Mononuclear cell (primary cell): ENCODE measurements at regions not wholly inside any gene's neighbourhood (a gene's known extent, or its start where the extent isn't known, plus 50 kb on each side); places are given as distances from the start of the nearest gene placed in this dataset.

ENCODE experiments used
- H3K27me3 ChIP-seq: 2 replicates; pipeline ENCODE4 v1.6.0; 2011; ENCODE audit warnings: low read length, control low read depth; ENCODE audit not compliant: insufficient read depth
- H3K4me1 ChIP-seq: 2 replicates; pipeline ENCODE4 v1.5.1; 2011; ENCODE audit warnings: mild to moderate bottlenecking, low read length, control low read depth; ENCODE audit not compliant: insufficient read depth
- H3K4me3 ChIP-seq: 2 replicates; pipeline ENCODE4 v1.5.1; 2011; ENCODE audit warnings: mild to moderate bottlenecking, low read length, moderate library complexity
- H3K9me3 ChIP-seq: 2 replicates; pipeline ENCODE4 v1.5.1; 2011; ENCODE audit warnings: low read depth, mild to moderate bottlenecking, control low read depth, low read length

- Histone ChIP-seq H3K4me1 (peaks cover 7% of the 10 kb centered on the region), H3K9me3 (no peaks in the 10 kb centered on the region), H3K27me3 (no peaks in the 10 kb centered on the region), H3K4me3 (no peak overlapping the region)
Observed at GRCh38 chrX:109856974-109857373, 123.9 kb upstream of the ACSL4 start.

- H3K4me3 ChIP-seq, result no peak overlapping the region
- H3K9me3 ChIP-seq, result no peaks in the 10 kb centered on the region
- no peaks in the 10 kb centered on the region for H3K27me3 ChIP-seq
- H3K4me1 ChIP-seq, result peaks cover 7% of the 10 kb centered on the region
Observed at GRCh38 chrX:109857584-109858228, 124.6 kb upstream of the ACSL4 start.

GRCh38 chrX:109858602-109859341 is 125.7 kb upstream of the ACSL4 start:
- H3K27me3 ChIP-seq, result no peaks in the 10 kb centered on the region
- H3K4me1 ChIP-seq, result peaks cover 7% of the 10 kb centered on the region
- H3K4me3 ChIP-seq, result no peak overlapping the region
- no peaks in the 10 kb centered on the region for H3K9me3 ChIP-seq

GRCh38 chrX:109859651-109860050 is 126.6 kb upstream of the ACSL4 start:
- Histone ChIP-seq H3K4me3 (no peak overlapping the region), H3K27me3 (no peaks in the 10 kb centered on the region), H3K4me1 (peaks cover 7% of the 10 kb centered on the region), H3K9me3 (no peaks in the 10 kb centered on the region)

GRCh38 chrX:109862433-109862832 is 129.4 kb upstream of the ACSL4 start:
- Histone ChIP-seq H3K9me3 (no peaks in the 10 kb centered on the region), H3K27me3 (no peaks in the 10 kb centered on the region), H3K4me3 (no peak overlapping the region), H3K4me1 (no peaks in the 10 kb centered on the region)

- Histone ChIP-seq H3K4me1 (no peaks in the 10 kb centered on the region), H3K27me3 (no peaks in the 10 kb centered on the region), H3K4me3 (no peak overlapping the region)
Observed at GRCh38 chrX:109863811-109864210, 130.8 kb upstream of the ACSL4 start.

GRCh38 chrX:109871121-109871888 is 131.6 kb upstream of the TMEM164 start:
- peaks cover 9% of the 10 kb centered on the region for H3K4me1 ChIP-seq
- no peaks in the 10 kb centered on the region for H3K9me3 ChIP-seq
- H3K27me3 ChIP-seq, result no peaks in the 10 kb centered on the region
- H3K4me3 ChIP-seq, result no peak overlapping the region

More at GRCh38 chrX:109863811-109864210, 130.8 kb upstream of the ACSL4 start:
- H3K9me3 ChIP-seq, result no peaks in the 10 kb centered on the region

- H3K4me1 ChIP-seq, result peaks cover 9% of the 10 kb centered on the region
- no peak overlapping the region for H3K4me3 ChIP-seq
- H3K27me3 ChIP-seq, result no peaks in the 10 kb centered on the region
- no peaks in the 10 kb centered on the region for H3K9me3 ChIP-seq
Observed at GRCh38 chrX:109872021-109872732, 130.7 kb upstream of the TMEM164 start.

- no peaks in the 10 kb centered on the region for H3K9me3 ChIP-seq
- H3K4me3 ChIP-seq, result no peak overlapping the region
- no peaks in the 10 kb centered on the region for H3K27me3 ChIP-seq
- peaks cover 18% of the 10 kb centered on the region for H3K4me1 ChIP-seq
Observed at GRCh38 chrX:109873574-109873973, 129.3 kb upstream of the TMEM164 start.

- Histone ChIP-seq H3K4me1 (peaks cover 22% of the 10 kb centered on the region), H3K9me3 (no peaks in the 10 kb centered on the region), H3K4me3 (no peak overlapping the region), H3K27me3 (no peaks in the 10 kb centered on the region)
Observed at GRCh38 chrX:109873983-109874382, 128.9 kb upstream of the TMEM164 start.

- Histone ChIP-seq H3K9me3 (no peaks in the 10 kb centered on the region), H3K4me3 (no peak overlapping the region), H3K4me1 (peaks cover 26% of the 10 kb centered on the region), H3K27me3 (no peaks in the 10 kb centered on the region)
Observed at GRCh38 chrX:109874548-109874947, 128.4 kb upstream of the TMEM164 start.

- Histone ChIP-seq H3K4me1 (peaks cover 36% of the 10 kb centered on the region), H3K4me3 (no peak overlapping the region), H3K27me3 (no peaks in the 10 kb centered on the region), H3K9me3 (no peaks in the 10 kb centered on the region)
Observed at GRCh38 chrX:109875831-109876230, 127.1 kb upstream of the TMEM164 start.

GRCh38 chrX:109878236-109878635 is 124.7 kb upstream of the TMEM164 start:
- H3K9me3 ChIP-seq, result no peaks in the 10 kb centered on the region
- H3K4me3 ChIP-seq, result no peak overlapping the region
- H3K4me1 ChIP-seq, result peaks cover 35% of the 10 kb centered on the region
- no peaks in the 10 kb centered on the region for H3K27me3 ChIP-seq

- H3K4me1 ChIP-seq, result peaks cover 30% of the 10 kb centered on the region
- no peak overlapping the region for H3K4me3 ChIP-seq
- H3K9me3 ChIP-seq, result no peaks in the 10 kb centered on the region
- no peaks in the 10 kb centered on the region for H3K27me3 ChIP-seq
Observed at GRCh38 chrX:109879991-109880390, 122.9 kb upstream of the TMEM164 start.

GRCh38 chrX:109880629-109881028 is 122.3 kb upstream of the TMEM164 start:
- Histone ChIP-seq H3K4me3 (no peak overlapping the region), H3K27me3 (no peaks in the 10 kb centered on the region), H3K4me1 (peaks cover 30% of the 10 kb centered on the region), H3K9me3 (no peaks in the 10 kb centered on the region)
